ENCODE measurements at regions not wholly inside any gene's neighbourhood (a gene's known extent, or its start where the extent isn't known, plus 50 kb on each side); places are given as distances from the start of the nearest gene placed in this dataset.

DNA sequence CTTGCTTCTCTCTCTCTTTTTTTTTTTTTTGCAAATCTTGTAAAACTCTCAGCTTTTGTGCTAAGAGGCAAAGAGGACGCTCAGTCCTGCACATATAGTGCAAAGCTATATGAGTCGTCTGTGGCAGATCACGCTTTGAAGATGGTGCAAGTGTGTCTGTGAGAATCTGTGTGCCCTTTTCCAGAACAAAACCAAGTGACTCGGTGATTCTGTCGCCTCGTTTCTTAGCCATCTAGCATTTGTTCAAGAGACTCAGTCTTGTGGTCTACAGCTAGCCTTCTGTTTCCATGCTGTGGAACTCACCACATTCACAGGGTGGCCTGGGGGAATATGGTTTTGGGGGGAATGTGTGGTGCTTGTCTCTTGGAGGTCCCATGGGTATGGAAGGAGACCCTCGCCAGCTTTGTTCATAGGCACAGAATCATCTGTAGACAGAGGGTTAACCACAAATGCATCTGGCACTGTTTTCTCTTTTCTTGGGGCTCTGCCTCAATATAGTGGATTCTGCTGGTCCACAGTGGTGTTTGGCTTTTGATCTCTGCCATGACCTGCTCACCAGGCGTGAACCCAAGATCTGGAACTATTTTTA, 82.1 kb downstream of the C9orf152 start:
- CTCF ChIA-PET: interaction anchor here (0.7 to 2.7 kb wide), 10 partner anchors 9 to 222 kb away, joined by 3 to 21 read pairs (median 5); no protein-coding TSS in a partner anchor
- intact Hi-C loops (cut with micrococcal nuclease) (loop anchor here (1.0 to 5.0 kb wide), 3 partner anchors 15 to 219 kb away; no protein-coding TSS in a partner anchor), dilution Hi-C loops (cut with MboI; ENCODE audit: extremely low pct_ligation_motif_present, low sequenced_read_pairs) (no loop called here)
- no peaks in the 10 kb centered on the region for H3K27me3 ChIP-seq (ENCODE audit: control insufficient read depth in 2 of 2, insufficient read depth in 2 of 2, low read length in 2 of 2)
- H3K27ac ChIP-seq (ENCODE audit: insufficient read depth, low read depth, low read length): peak overlapping the region; percentile 79
- peak overlapping the region; percentile 48 for H3K4me2 ChIP-seq (ENCODE audit: insufficient read depth, low read length)
- no peaks in the 10 kb centered on the region for H3K9me3 ChIP-seq (replicated peaks; ENCODE audit: control insufficient read depth, insufficient read depth, low read length)
- TSS peak; percentile 24 for BruUV-seq (replicated peaks)
- H2AFZ ChIP-seq (ENCODE audit: low read depth, low read length): no peak overlapping the region
- no peaks in the 10 kb centered on the region for H3K9me1 ChIP-seq (replicated peaks; ENCODE audit: control insufficient read depth, extremely low read depth, insufficient read depth, low read length)
- peaks cover 0 to 2% of the 10 kb centered on the region in 2 experiments for H3K36me3 ChIP-seq (ENCODE audit: control insufficient read depth in 2 of 2, extremely low read depth in 1 of 2, insufficient read depth in 2 of 2, low read length in 2 of 2)
- peak overlapping the region in 1 of 3 experiments; percentile 3 for H3K4me3 ChIP-seq (replicated peaks in 1 of 3; ENCODE audit: insufficient read depth in 1 of 3, low read depth in 1 of 3, low read length in 3 of 3)
- FAIRE-seq (no peak), DNase-seq (ENCODE audit: low read depth, low spot score) (no peak)
- POLR2A ChIA-PET: interaction anchor here (0.8 to 1.1 kb wide), 2 partner anchors 17 to 131 kb away, joined by 3 read pairs; partner anchors contain the start of gene TXN
- peaks cover 99% of the 10 kb centered on the region for H3K79me2 ChIP-seq (ENCODE audit: control insufficient read depth, insufficient read depth, low read length)
- peaks cover 65% of the 10 kb centered on the region for H3K4me1 ChIP-seq (ENCODE audit: control insufficient read depth, extremely low read depth, insufficient read depth, low read length)
- TF ChIP-seq, protein P1, sequence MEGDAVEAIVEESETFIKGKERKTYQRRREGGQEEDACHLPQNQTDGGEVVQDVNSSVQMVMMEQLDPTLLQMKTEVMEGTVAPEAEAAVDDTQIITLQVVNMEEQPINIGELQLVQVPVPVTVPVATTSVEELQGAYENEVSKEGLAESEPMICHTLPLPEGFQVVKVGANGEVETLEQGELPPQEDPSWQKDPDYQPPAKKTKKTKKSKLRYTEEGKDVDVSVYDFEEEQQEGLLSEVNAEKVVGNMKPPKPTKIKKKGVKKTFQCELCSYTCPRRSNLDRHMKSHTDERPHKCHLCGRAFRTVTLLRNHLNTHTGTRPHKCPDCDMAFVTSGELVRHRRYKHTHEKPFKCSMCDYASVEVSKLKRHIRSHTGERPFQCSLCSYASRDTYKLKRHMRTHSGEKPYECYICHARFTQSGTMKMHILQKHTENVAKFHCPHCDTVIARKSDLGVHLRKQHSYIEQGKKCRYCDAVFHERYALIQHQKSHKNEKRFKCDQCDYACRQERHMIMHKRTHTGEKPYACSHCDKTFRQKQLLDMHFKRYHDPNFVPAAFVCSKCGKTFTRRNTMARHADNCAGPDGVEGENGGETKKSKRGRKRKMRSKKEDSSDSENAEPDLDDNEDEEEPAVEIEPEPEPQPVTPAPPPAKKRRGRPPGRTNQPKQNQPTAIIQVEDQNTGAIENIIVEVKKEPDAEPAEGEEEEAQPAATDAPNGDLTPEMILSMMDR (IDR thresholded peaks at IDR 0.05; ENCODE audit: extremely low read depth in 1 of 2, insufficient read depth in 1 of 2, low read depth in 1 of 2, low read length in 2 of 2): no peak
- TF ChIP-seq FOS (IDR thresholded peaks at IDR 0.05; ENCODE audit: borderline replicate concordance, insufficient read depth, low read length) (no peak), EZH2 (IDR thresholded peaks at IDR 0.05; ENCODE audit: borderline replicate concordance, low read depth, low read length, severe bottlenecking) (no peak)
- H4K20me1 ChIP-seq (replicated peaks; ENCODE audit: control insufficient read depth, extremely low read depth, insufficient read depth, low read length): peaks cover 5% of the 10 kb centered on the region
- peak overlapping the region; percentile 61 for H3K9ac ChIP-seq (replicated peaks; ENCODE audit: extremely low read depth, insufficient read depth, low read length)

DNA sequence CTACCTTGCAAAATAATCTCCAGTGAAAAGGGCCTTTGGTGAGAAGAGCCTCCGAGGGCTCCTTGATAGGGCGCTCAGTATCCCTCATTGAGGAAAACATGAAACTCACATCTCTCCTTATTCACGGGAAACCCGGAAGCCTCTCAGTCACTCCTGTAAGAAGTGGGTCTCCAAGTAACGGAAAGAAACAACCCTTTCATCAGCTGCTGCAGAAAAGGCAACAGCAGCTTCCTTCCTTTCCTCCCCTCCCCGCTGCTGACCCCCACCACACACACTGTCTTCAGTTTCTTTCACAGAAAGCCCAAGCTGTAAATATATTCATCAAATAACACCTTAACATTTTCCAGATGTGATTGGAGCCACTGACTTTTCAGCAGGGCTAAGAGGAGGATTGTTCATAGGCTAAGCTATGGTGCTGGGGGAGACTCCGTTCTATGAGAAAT, 81.4 kb downstream of the C9orf152 start:
- Histone ChIP-seq H3K9me3 (replicated peaks; ENCODE audit: control insufficient read depth, insufficient read depth, low read length) (no peaks in the 10 kb centered on the region), H3K27ac (ENCODE audit: insufficient read depth, low read depth, low read length) (peak overlapping the region; percentile 79), H3K9me1 (replicated peaks; ENCODE audit: control insufficient read depth, extremely low read depth, insufficient read depth, low read length) (no peaks in the 10 kb centered on the region), H3K4me2 (ENCODE audit: insufficient read depth, low read length) (peak overlapping the region; percentile 48), H3K79me2 (ENCODE audit: control insufficient read depth, insufficient read depth, low read length) (peaks cover 99% of the 10 kb centered on the region), H3K4me3 (replicated peaks in 1 of 3; ENCODE audit: insufficient read depth in 1 of 3, low read depth in 1 of 3, low read length in 3 of 3) (peak overlapping the region in 1 of 3 experiments; percentile 3), H2AFZ (ENCODE audit: low read depth, low read length) (no peak overlapping the region), H3K9ac (replicated peaks; ENCODE audit: extremely low read depth, insufficient read depth, low read length) (peak overlapping the region; percentile 61), H4K20me1 (replicated peaks; ENCODE audit: control insufficient read depth, extremely low read depth, insufficient read depth, low read length) (peaks cover 3% of the 10 kb centered on the region), H3K4me1 (ENCODE audit: control insufficient read depth, extremely low read depth, insufficient read depth, low read length) (peaks cover 72% of the 10 kb centered on the region), H3K27me3 (ENCODE audit: control insufficient read depth in 2 of 2, insufficient read depth in 2 of 2, low read length in 2 of 2) (no peaks in the 10 kb centered on the region), H3K36me3 (ENCODE audit: control insufficient read depth in 2 of 2, extremely low read depth in 1 of 2, insufficient read depth in 2 of 2, low read length in 2 of 2) (no peaks in the 10 kb centered on the region)
- no peak for FAIRE-seq
- intact Hi-C loops (cut with micrococcal nuclease) (loop anchor here (1.0 to 5.0 kb wide), 3 partner anchors 14 to 219 kb away; no protein-coding TSS in a partner anchor), dilution Hi-C loops (cut with MboI; ENCODE audit: extremely low pct_ligation_motif_present, low sequenced_read_pairs) (no loop called here)
- TF ChIP-seq, protein P2, sequence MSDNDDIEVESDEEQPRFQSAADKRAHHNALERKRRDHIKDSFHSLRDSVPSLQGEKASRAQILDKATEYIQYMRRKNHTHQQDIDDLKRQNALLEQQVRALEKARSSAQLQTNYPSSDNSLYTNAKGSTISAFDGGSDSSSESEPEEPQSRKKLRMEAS (IDR thresholded peaks at IDR 0.05; ENCODE audit: insufficient read depth, insufficient read length): no peak
- no peak for TF ChIP-seq MYC (IDR thresholded peaks at IDR 0.05; ENCODE audit: low read depth, low read length)
- no peak for TF ChIP-seq GATA2 (IDR thresholded peaks at IDR 0.05; ENCODE audit: insufficient read depth, insufficient read length, low read depth, low read length)
- no peak for TF ChIP-seq JUN (IDR thresholded peaks at IDR 0.05; ENCODE audit: borderline replicate concordance, insufficient read depth, insufficient read length, low read depth)
- TF ChIP-seq EZH2 (IDR thresholded peaks at IDR 0.05; ENCODE audit: borderline replicate concordance, low read depth, low read length, severe bottlenecking): no peak
- no peak for TF ChIP-seq POLR2AphosphoS5 (IDR thresholded peaks at IDR 0.05; ENCODE audit: insufficient read depth, low read depth, low read length)
- TF ChIP-seq FOS (IDR thresholded peaks at IDR 0.05; ENCODE audit: borderline replicate concordance, insufficient read depth, low read length): no peak
- TF ChIP-seq POLR2A (IDR thresholded peaks at IDR 0.05; ENCODE audit: low read depth, low read length): no peak
- TF ChIP-seq, protein P1 (IDR thresholded peaks at IDR 0.05; ENCODE audit: extremely low read depth in 1 of 2, insufficient read depth in 1 of 2, low read depth in 1 of 2, low read length in 2 of 2): no peak
- BruUV-seq (replicated peaks): no TSS peak
- peak; percentile 75 for DNase-seq (ENCODE audit: low read depth, low spot score)
- POLR2A ChIA-PET: interaction anchor here (0.5 kb wide), 1 partner anchor 13 kb away, joined by 5 read pairs; no protein-coding TSS in a partner anchor
- CTCF ChIA-PET: interaction anchor here (0.8 to 2.7 kb wide), 11 partner anchors 9 to 223 kb away, joined by 3 to 21 read pairs (median 6); no protein-coding TSS in a partner anchor

Data from endothelial cell of umbilical vein (primary cell).